SK-N-SH treated with all-trans-retinoic acid at 6 μM for 48 hours (cell line): ENCODE measurements at regions not wholly inside any gene's neighbourhood (a gene's known extent, or its start where the extent isn't known, plus 50 kb on each side); places are given as distances from the start of the nearest gene placed in this dataset.

Experiments
- ATAC-seq: fragments of 200-7000 bp; cut with Tn5 transposase; 3 replicates; pipeline ENCODE4 v1.9.1; 2020; ENCODE audit warnings: mild to moderate bottlenecking, moderate library complexity
- BACH2 ChIP-seq: fragments of 250-450 bp; sonication (Bioruptor Pico); IDR thresholded peaks from 2 replicates; pipeline ENCODE4 v1.9.0; 2021; ENCODE audit warnings: mild to moderate bottlenecking, borderline replicate concordance
- CREB5 ChIP-seq: fragments of 250-450 bp; sonication (Bioruptor Pico); IDR thresholded peaks from 2 replicates; pipeline ENCODE4 v1.5.1; 2020; ENCODE audit warnings: low read depth, mild to moderate bottlenecking, moderate library complexity
- CSDC2 ChIP-seq: fragments of 250-450 bp; sonication (Bioruptor Pico); IDR thresholded peaks from 2 replicates; pipeline ENCODE4 v1.5.0; 2020; ENCODE audit warnings: mild to moderate bottlenecking, moderate library complexity
- CSRNP3 ChIP-seq: fragments of 250-450 bp; sonication (Bioruptor Pico); IDR thresholded peaks from 2 replicates; pipeline ENCODE4 v1.5.1; 2021; ENCODE audit warnings: mild to moderate bottlenecking, moderate library complexity
- ESRRG ChIP-seq: fragments of 250-450 bp; sonication (Bioruptor Pico); IDR thresholded peaks from 2 replicates; pipeline ENCODE4 v1.6.1; 2021; ENCODE audit warnings: mild to moderate bottlenecking
- GLIS3 ChIP-seq: fragments of 250-450 bp; sonication (Bioruptor Pico); IDR thresholded peaks from 2 replicates; pipeline ENCODE4 v1.5.0; 2020; ENCODE audit warnings: mild to moderate bottlenecking, moderate library complexity
- ISL1 ChIP-seq: fragments of 250-450 bp; sonication (Bioruptor Pico); IDR thresholded peaks from 2 replicates; pipeline ENCODE4 v2.1.2; 2022; ENCODE audit warnings: mild to moderate bottlenecking, moderate library complexity
- OSR1 ChIP-seq: fragments of 250-450 bp; sonication (Bioruptor Pico); IDR thresholded peaks from 2 replicates; pipeline ENCODE4 v1.8.0; 2022; ENCODE audit warnings: moderate library complexity, mild to moderate bottlenecking, inconsistent platforms
- PATZ1 ChIP-seq: fragments of 250-450 bp; sonication (Bioruptor Pico); IDR thresholded peaks from 2 replicates; pipeline ENCODE4 v1.8.0; 2020; ENCODE audit warnings: mild to moderate bottlenecking, moderate library complexity, borderline replicate concordance
- PPARA ChIP-seq: fragments of 250-450 bp; sonication (Bioruptor Pico); IDR thresholded peaks from 2 replicates; pipeline ENCODE4 v1.5.0; 2020; ENCODE audit warnings: mild to moderate bottlenecking, borderline replicate concordance
- RARB ChIP-seq: fragments of 250-450 bp; sonication (Bioruptor Pico); IDR thresholded peaks from 2 replicates; pipeline ENCODE4 v1.8.0; 2021; ENCODE audit warnings: mild to moderate bottlenecking, moderate library complexity
- SNAI2 ChIP-seq: fragments of 250-450 bp; sonication (Bioruptor Pico); IDR thresholded peaks from 2 replicates; pipeline ENCODE4 v1.5.0; 2020; ENCODE audit warnings: mild to moderate bottlenecking, moderate library complexity
- TCF4 ChIP-seq: fragments of 250-450 bp; sonication (Bioruptor Pico); IDR thresholded peaks from 2 replicates; pipeline ENCODE4 v1.8.0; 2021; ENCODE audit warnings: mild to moderate bottlenecking, moderate library complexity, borderline replicate concordance
- TOX ChIP-seq: fragments of 250-450 bp; sonication (Bioruptor Pico); IDR thresholded peaks from 2 replicates; pipeline ENCODE4 v1.8.0; 2021; ENCODE audit warnings: mild to moderate bottlenecking, moderate library complexity, borderline replicate concordance
- TSHZ2 ChIP-seq: fragments of 250-450 bp; sonication (Bioruptor Pico); IDR thresholded peaks from 2 replicates; pipeline ENCODE4 v1.5.0; 2020; ENCODE audit warnings: mild to moderate bottlenecking, moderate library complexity
- ZC3H10 ChIP-seq: fragments of 250-450 bp; sonication (Bioruptor Pico); IDR thresholded peaks from 2 replicates; pipeline ENCODE4 v1.5.1; 2021; ENCODE audit warnings: mild to moderate bottlenecking, moderate library complexity
- ZFP3 ChIP-seq: fragments of 250-450 bp; sonication (Bioruptor Pico); IDR thresholded peaks from 2 replicates; pipeline ENCODE4 v1.5.0; 2020; ENCODE audit warnings: mild to moderate bottlenecking, moderate library complexity
- ZFP30 ChIP-seq: fragments of 450-650 bp; formaldehyde crosslinking; IDR thresholded peaks from 2 replicates; pipeline ENCODE4 v1.5.0; 2022; ENCODE audit warnings: mild to moderate bottlenecking, moderate library complexity
- ZNF565 ChIP-seq: fragments of 450-650 bp; formaldehyde crosslinking; conservative IDR thresholded peaks from 2 replicates; pipeline ENCODE4 v1.5.0; 2020; ENCODE audit warnings: low read depth, mild to moderate bottlenecking, moderate library complexity
- ZNF70 ChIP-seq: fragments of 450-650 bp; formaldehyde crosslinking; IDR thresholded peaks from 2 replicates; pipeline ENCODE4 v1.5.0; 2020; ENCODE audit warnings: mild to moderate bottlenecking, moderate library complexity
- ZNF8 ChIP-seq: fragments of 450-650 bp; formaldehyde crosslinking; IDR thresholded peaks from 2 replicates; pipeline ENCODE4 v1.5.0; 2020; ENCODE audit warnings: mild to moderate bottlenecking, moderate library complexity

GRCh38 chr11:119952441-119952840 is 185.5 kb downstream of the TRIM29 start:
- no peak for TF ChIP-seq TSHZ2 (CRISPR knock-in tag)
- no peak for TF ChIP-seq TCF4 (CRISPR knock-in tag)
- no peak for TF ChIP-seq BACH2 (CRISPR knock-in tag)
- TF ChIP-seq TOX: no peak
- no peak for TF ChIP-seq OSR1
- TF ChIP-seq ZNF565: no peak
- TF ChIP-seq SNAI2 (CRISPR knock-in tag): no peak
- no peak for TF ChIP-seq ZNF8 (CRISPR knock-in tag)
- TF ChIP-seq PATZ1 (CRISPR knock-in tag): no peak
- no peak for TF ChIP-seq RARB (CRISPR knock-in tag)
- no peak for TF ChIP-seq ZFP30
- no peak for TF ChIP-seq CREB5 (CRISPR knock-in tag)
- TF ChIP-seq ZC3H10: no peak
- TF ChIP-seq CSDC2: no peak
- no peak for TF ChIP-seq ZNF70 (CRISPR knock-in tag)
- TF ChIP-seq ESRRG (CRISPR knock-in tag): no peak
- TF ChIP-seq, all 23 proteins: peak for 0
- no peak for ATAC-seq

- TF ChIP-seq PATZ1 (CRISPR knock-in tag) (no peak), PPARA (no peak), TCF4 (CRISPR knock-in tag) (no peak), GLIS3 (CRISPR knock-in tag) (no peak), ZFP3 (CRISPR knock-in tag) (no peak), SNAI2 (CRISPR knock-in tag) (no peak), OSR1 (no peak), CSDC2 (no peak)
- ATAC-seq: no peak
Measured at GRCh38 chr11:119943298-119943655, 194.6 kb downstream of the TRIM29 start.

GRCh38 chr11:119942583-119943297 is 195.2 kb downstream of the TRIM29 start:
- ATAC-seq: no peak
- no peak for TF ChIP-seq ZNF8 (CRISPR knock-in tag)
- no peak for TF ChIP-seq CREB5 (CRISPR knock-in tag)
- TF ChIP-seq OSR1: no peak
- no peak for TF ChIP-seq ISL1
- TF ChIP-seq CSRNP3 (CRISPR knock-in tag): no peak
- no peak for TF ChIP-seq ZFP30
- TF ChIP-seq ESRRG (CRISPR knock-in tag): no peak
- TF ChIP-seq TCF4 (CRISPR knock-in tag): no peak
- TF ChIP-seq SNAI2 (CRISPR knock-in tag): no peak
